GM12891 (cell line): ENCODE measurements at regions not wholly inside any gene's neighbourhood (a gene's known extent, or its start where the extent isn't known, plus 50 kb on each side); places are given as distances from the start of the nearest gene placed in this dataset.

Source experiments
- PAX5 ChIP-seq: IDR thresholded peaks from 2 replicates; pipeline ENCODE4 v1.6.1; 2011; ENCODE audit warnings: low read length, moderate library complexity, mild to moderate bottlenecking; ENCODE audit not compliant: insufficient read depth, severe bottlenecking
- POLR2A ChIP-seq: IDR thresholded peaks from 2 replicates; pipeline ENCODE4 v1.6.1; 2011; ENCODE audit warnings: low read depth, low read length, control low read depth
- POLR2AphosphoS5 ChIP-seq: IDR thresholded peaks from 2 replicates; pipeline ENCODE4 v1.6.1; 2011; ENCODE audit warnings: low read depth, low read length, control low read depth
- POU2F2 ChIP-seq: IDR thresholded peaks from 2 replicates; pipeline ENCODE4 v1.6.1; 2011; ENCODE audit warnings: low read depth, mild to moderate bottlenecking, control low read depth, low read length, moderate library complexity
- TAF1 ChIP-seq: IDR thresholded peaks from 2 replicates; pipeline ENCODE4 v1.6.1; 2011; ENCODE audit warnings: low read depth, low read length, control low read depth

- TF ChIP-seq POLR2A (no peak), TAF1 (no peak), POU2F2 (no peak), POLR2AphosphoS5 (no peak), PAX5 (no peak)
Observed at GRCh38 chr3:30488070-30488756, 118.2 kb upstream of the TGFBR2 start.
